ENCODE measurements at regions not wholly inside any gene's neighbourhood (a gene's known extent, or its start where the extent isn't known, plus 50 kb on each side); places are given as distances from the start of the nearest gene placed in this dataset.

GRCh38 chr7:53303781-53304180 lies 268.3 kb downstream of the POM121L12 start:
- no peak for TF ChIP-seq GATA3 (IDR thresholded peaks at IDR 0.05; ENCODE audit: low read depth, low read length)
- no peak for TF ChIP-seq GATA2 (IDR thresholded peaks at IDR 0.05; ENCODE audit: low read depth, low read length)

DNA sequence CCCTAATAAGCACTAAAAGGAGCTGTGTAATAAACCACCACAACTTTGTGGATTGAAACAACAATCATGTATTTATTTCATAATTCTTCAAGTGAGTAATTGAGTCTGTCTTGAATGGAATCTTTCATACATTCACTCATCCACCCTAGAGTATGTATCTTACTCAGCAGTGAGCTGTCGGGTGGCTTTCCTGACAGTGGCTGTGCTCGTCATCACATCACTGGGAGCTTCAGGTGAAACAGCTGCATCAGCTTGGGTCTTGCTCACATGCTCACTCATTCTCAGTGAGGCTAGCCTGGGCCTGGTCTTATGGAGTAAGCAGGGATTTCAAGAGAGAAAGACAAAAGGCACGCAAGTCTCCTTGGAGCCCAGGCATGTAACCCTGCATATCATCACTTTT lies 271.4 kb downstream of the POM121L12 start:
- TF ChIP-seq GATA3 (IDR thresholded peaks at IDR 0.05; ENCODE audit: low read depth, low read length) (no peak), GATA2 (IDR thresholded peaks at IDR 0.05; ENCODE audit: low read depth, low read length) (no peak)

- TF ChIP-seq GATA3 (IDR thresholded peaks at IDR 0.05; ENCODE audit: low read depth, low read length) (no peak), GATA2 (IDR thresholded peaks at IDR 0.05; ENCODE audit: low read depth, low read length) (no peak)
Observed at GRCh38 chr7:53311205-53311604, 275.8 kb downstream of the POM121L12 start.

DNA sequence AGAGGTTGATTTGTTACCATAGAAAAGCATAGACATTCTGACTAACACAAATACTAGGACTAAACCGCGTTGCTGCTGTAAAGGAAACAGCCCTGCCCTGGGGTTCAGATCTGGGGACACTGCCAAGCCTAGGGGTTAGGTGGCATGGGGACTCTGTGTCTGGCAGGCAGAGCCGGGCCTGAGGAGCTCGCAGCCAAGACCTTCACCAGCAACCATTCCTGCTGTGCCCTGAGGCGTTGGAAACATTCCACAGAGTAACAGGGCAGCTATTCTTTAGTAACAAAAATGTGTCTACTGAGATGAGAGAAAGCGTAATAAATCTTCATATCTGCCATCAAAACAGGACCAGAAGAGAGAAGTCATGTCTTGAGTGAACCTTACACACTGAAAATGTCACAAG lies 280.5 kb downstream of the POM121L12 start:
- TF ChIP-seq GATA2 (IDR thresholded peaks at IDR 0.05; ENCODE audit: low read depth, low read length) = no peak; the same call in none of the 2 replicates
- no peak for TF ChIP-seq GATA3 (IDR thresholded peaks at IDR 0.05; ENCODE audit: low read depth, low read length)

DNA sequence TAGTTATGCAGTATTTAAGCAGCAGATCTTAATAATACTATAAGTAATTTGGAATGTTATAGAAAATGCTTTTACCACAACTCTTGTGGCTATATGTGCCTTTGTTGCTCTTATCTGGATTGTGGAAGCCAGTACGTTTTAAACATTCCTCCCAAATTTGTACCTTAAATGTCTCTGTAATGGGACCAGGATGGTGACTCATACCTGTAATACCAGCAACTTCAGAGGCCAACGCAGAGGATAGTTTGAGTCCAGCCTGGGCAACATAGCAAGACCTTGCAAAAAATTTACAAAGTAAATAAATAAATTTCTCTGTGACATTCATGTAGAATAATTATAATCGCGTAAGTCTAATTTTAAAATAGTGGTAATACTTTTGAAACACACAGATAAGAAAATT lies 283.1 kb downstream of the POM121L12 start:
- TF ChIP-seq GATA2 (IDR thresholded peaks at IDR 0.05; ENCODE audit: low read depth, low read length) = no peak
- no peak for TF ChIP-seq GATA3 (IDR thresholded peaks at IDR 0.05; ENCODE audit: low read depth, low read length)

DNA sequence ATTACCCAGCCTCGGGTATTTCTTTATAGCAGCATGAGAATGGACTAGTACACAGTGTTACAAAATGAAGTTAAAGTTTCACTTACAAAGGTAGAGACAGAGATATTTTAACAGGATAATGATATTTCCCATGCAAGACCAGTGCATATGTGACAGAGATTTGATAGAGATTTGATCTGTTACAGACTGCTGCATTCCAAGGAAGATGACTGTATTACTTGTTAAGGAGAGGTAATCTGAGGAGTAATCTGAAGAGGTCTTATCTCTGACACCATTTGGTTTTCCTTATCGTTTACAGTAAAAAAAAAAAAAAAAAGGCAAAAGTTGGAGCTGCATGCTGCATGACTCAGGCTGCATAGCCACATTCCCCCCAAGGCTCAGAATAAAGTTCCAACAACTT lies 289.6 kb downstream of the POM121L12 start:
- TF ChIP-seq GATA3 (IDR thresholded peaks at IDR 0.05; ENCODE audit: low read depth, low read length) = no peak
- no peak for TF ChIP-seq GATA2 (IDR thresholded peaks at IDR 0.05; ENCODE audit: low read depth, low read length)

- TF ChIP-seq GATA2 (IDR thresholded peaks at IDR 0.05; ENCODE audit: low read depth, low read length) (no peak), GATA3 (IDR thresholded peaks at IDR 0.05; ENCODE audit: low read depth, low read length) (no peak)
Observed at GRCh38 chr7:53326634-53327033, 291.2 kb downstream of the POM121L12 start.

DNA sequence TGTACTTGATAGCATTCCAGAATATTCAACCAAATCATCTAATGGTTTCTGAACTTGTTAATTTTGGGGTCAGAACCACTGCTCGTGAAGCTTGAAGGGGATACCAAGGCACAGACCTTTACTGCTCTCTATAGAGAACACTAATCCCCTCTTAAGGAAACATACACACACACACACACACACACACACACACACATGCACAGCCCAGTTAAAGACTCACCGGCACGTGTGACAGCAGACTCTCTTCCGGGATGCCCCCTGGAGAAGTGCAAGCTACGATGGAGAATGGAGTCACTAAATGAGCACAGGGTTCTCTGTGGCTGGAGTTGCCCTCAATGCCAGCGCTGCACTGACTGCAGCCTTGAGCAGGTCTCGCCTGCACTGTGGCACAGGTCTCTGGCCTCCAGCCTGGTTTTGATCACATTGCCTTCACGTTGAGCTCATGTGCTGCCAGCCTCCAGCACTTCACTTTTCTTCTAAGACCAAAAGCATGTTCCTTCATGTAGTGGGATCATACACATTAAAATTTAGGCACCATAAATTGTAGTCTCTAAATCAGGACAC lies 300.8 kb downstream of the POM121L12 start:
- TF ChIP-seq GATA3 (IDR thresholded peaks at IDR 0.05; ENCODE audit: low read depth, low read length) (no peak), GATA2 (IDR thresholded peaks at IDR 0.05; ENCODE audit: low read depth, low read length) (no peak)

- no peak for TF ChIP-seq GATA2 (IDR thresholded peaks at IDR 0.05; ENCODE audit: low read depth, low read length)
- no peak for TF ChIP-seq GATA3 (IDR thresholded peaks at IDR 0.05; ENCODE audit: low read depth, low read length)
Observed at GRCh38 chr7:53340220-53340619, 304.8 kb downstream of the POM121L12 start.

GRCh38 chr7:53350241-53350640 lies 314.8 kb downstream of the POM121L12 start:
- TF ChIP-seq GATA2 (IDR thresholded peaks at IDR 0.05; ENCODE audit: low read depth, low read length) (no peak), GATA3 (IDR thresholded peaks at IDR 0.05; ENCODE audit: low read depth, low read length) (no peak)

GRCh38 chr7:53351681-53352080 lies 316.2 kb downstream of the POM121L12 start:
- TF ChIP-seq GATA2 (IDR thresholded peaks at IDR 0.05; ENCODE audit: low read depth, low read length) = no peak
- TF ChIP-seq GATA3 (IDR thresholded peaks at IDR 0.05; ENCODE audit: low read depth, low read length) = no peak

DNA sequence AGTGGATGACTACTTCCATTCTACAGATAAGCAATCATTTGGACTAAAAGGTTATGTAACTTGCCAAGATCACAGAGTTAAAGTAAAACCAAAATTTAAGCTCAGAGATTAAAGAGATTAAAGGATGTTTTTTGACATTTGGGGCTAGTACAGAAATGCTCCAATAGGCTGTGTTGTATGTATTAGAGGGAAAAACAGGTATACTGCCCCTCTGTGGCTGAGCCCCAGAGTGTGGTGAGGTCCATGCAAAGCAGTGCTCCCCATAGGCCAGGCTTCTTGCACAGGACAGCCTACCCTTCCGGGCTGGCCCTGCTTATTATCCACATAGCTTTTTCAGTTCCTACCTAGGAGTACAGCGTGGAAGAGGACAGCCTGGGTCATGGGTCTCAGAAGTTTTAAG lies 322.8 kb downstream of the POM121L12 start:
- TF ChIP-seq GATA2 (IDR thresholded peaks at IDR 0.05; ENCODE audit: low read depth, low read length) (no peak), GATA3 (IDR thresholded peaks at IDR 0.05; ENCODE audit: low read depth, low read length) (no peak)

DNA sequence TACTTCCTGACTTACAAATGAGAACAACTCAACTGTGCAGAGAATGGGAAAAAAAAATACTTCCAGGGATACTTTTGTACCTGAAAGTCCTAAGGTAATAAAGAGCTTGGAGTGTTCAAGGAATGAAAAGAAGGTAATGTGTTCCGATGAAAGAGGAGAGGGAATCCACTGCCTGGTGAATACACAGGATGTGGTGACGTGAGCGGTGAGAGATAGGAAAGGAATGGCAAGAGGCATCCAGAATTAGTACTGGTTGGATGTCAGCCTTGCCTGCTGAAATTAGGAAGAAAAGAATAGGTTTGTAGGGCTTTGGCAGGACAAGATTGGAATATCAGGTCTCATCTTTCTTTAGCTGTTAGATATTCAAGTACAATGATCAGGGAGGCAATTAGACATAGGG lies 347.7 kb downstream of the POM121L12 start:
- TF ChIP-seq GATA2 (IDR thresholded peaks at IDR 0.05; ENCODE audit: low read depth, low read length) (no peak), GATA3 (IDR thresholded peaks at IDR 0.05; ENCODE audit: low read depth, low read length) (no peak)

- TF ChIP-seq GATA3 (IDR thresholded peaks at IDR 0.05; ENCODE audit: low read depth, low read length) (no peak), GATA2 (IDR thresholded peaks at IDR 0.05; ENCODE audit: low read depth, low read length) (no peak)
Observed at GRCh38 chr7:53387515-53387914, 352.1 kb downstream of the POM121L12 start.

GRCh38 chr7:53397911-53398310 lies 362.5 kb downstream of the POM121L12 start:
- TF ChIP-seq GATA3 (IDR thresholded peaks at IDR 0.05; ENCODE audit: low read depth, low read length) (no peak), GATA2 (IDR thresholded peaks at IDR 0.05; ENCODE audit: low read depth, low read length) (no peak)

DNA sequence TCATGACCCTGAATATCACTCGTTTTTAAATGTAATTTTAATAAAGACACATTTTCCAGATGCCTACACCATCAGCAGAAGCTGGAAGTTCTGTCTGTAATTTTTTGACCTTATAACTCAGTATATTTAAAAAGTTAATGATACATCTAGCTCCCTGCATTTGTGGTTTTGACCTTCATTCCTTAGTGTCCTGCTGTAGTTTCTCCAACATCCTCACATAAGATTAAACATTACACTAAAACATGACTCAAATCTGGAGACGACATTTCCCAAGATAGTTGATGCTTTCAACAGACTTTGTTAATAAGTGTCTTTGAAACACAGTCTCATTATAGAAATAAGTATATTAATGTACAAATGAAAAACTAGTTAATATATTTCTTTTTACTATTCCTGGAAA lies 363.1 kb downstream of the POM121L12 start:
- TF ChIP-seq GATA3 (IDR thresholded peaks at IDR 0.05; ENCODE audit: low read depth, low read length) (no peak), GATA2 (IDR thresholded peaks at IDR 0.05; ENCODE audit: low read depth, low read length) (no peak)

Data from SH-SY5Y (cell line).